Gastroesophageal sphincter (tissue), 4 donors: ENCODE measurements at regions not wholly inside any gene's neighbourhood (a gene's known extent, or its start where the extent isn't known, plus 50 kb on each side); places are given as distances from the start of the nearest gene placed in this dataset.

Source experiments
- ATAC-seq: fragments of 150-250 bp; one replicate; pipeline ENCODE4 v1.9.1; 2016; ENCODE audit warnings: mild to moderate bottlenecking, moderate library complexity
- H3K27ac ChIP-seq, 4 donors: fragments of 200-600 bp; sonication (generic) in 3 of 4; 1 replicate in 3 of 4; 2 replicates in 1 of 4; pipeline ENCODE4 v1.5.1; 2016 to 2019
- H3K27me3 ChIP-seq: fragments of 200-600 bp; sonication (generic); one replicate; pipeline ENCODE4 v1.5.1; 2019
- H3K36me3 ChIP-seq, 2 donors: fragments of 200-600 bp; sonication (generic); one replicate each; pipeline ENCODE4 v1.5.1; 2019; ENCODE audit warnings: control low read depth in 1 of 2
- H3K4me1 ChIP-seq, 3 donors: fragments of 200-600 bp; sonication (generic); 1 replicate in 2 of 3; 2 replicates in 1 of 3; pipeline ENCODE4 v1.5.1; 2016 to 2019; ENCODE audit warnings: control low read depth in 2 of 3
- H3K4me3 ChIP-seq, 2 donors: fragments of 200-600 bp; sonication (generic); one replicate each; pipeline ENCODE4 v1.5.1; 2019; ENCODE audit warnings: mild to moderate bottlenecking in 1 of 2, moderate library complexity in 1 of 2
- H3K9me3 ChIP-seq, 3 donors: fragments of 200-600 bp; sonication (generic); one replicate each; pipeline ENCODE4 v1.5.1; 2017 to 2019; ENCODE audit warnings: control low read depth in 2 of 3
- CTCF ChIP-seq, 4 experiments: fragments of 200-600 bp in 2 of 4; fragments of 450-650 bp in 2 of 4; sonication (generic) in 1 of 4; IDR thresholded peaks; one replicate each; pipeline ENCODE4 v1.5.1; 2017 to 2019; ENCODE audit warnings: antibody characterized with exemption in 4 of 4, mild to moderate bottlenecking in 2 of 4, moderate library complexity in 2 of 4
- EP300 ChIP-seq: sonication (generic); formaldehyde crosslinking; IDR thresholded peaks from one replicate; pipeline ENCODE4 v1.6.1; 2017; ENCODE audit warnings: antibody characterized with exemption, mild to moderate bottlenecking
- POLR2A ChIP-seq, 2 donors: fragments of 450-650 bp; IDR thresholded peaks; one replicate each; pipeline ENCODE4 v1.6.1; 2017; ENCODE audit warnings: antibody characterized with exemption in 2 of 2, mild to moderate bottlenecking in 2 of 2, moderate library complexity in 1 of 2
- POLR2AphosphoS5 ChIP-seq: sonication (generic); formaldehyde crosslinking; IDR thresholded peaks from one replicate; pipeline ENCODE4 v1.6.1; 2017; ENCODE audit warnings: antibody characterized with exemption
- WGBS, 2 donors: methylation state at CpG; one replicate each; pipeline ENCODE4 v1.1.5; 2018; ENCODE audit warnings: low coverage in 1 of 2; 5-methylcytosine and 5-hydroxymethylcytosine counted together

GRCh38 chr18:10371165-10371564, 83.3 kb upstream of the APCDD1 start:
- Histone ChIP-seq H3K27me3 (no peaks in the 10 kb centered on the region), H3K4me1 (no peaks in the 10 kb centered on the region), H3K9me3 (no peaks in the 10 kb centered on the region), H3K4me3 (no peak overlapping the region), H3K27ac (no peak overlapping the region), H3K36me3 (no peaks in the 10 kb centered on the region)
- TF ChIP-seq EP300 (no peak), POLR2A (IDR thresholded peaks at IDR 0.05) (no peak), CTCF (IDR thresholded peaks at IDR 0.05) (no peak)
- ATAC-seq: no peak
- 87% methylated on average over 3 of the region's 3 CpGs for WGBS, 2 donors

GRCh38 chr18:10374195-10374594, 80.2 kb upstream of the APCDD1 start:
- 88 to 96% methylated on average over 3 to 4 of the region's 10 CpGs for WGBS, 2 donors
- H3K9me3 ChIP-seq: no peaks in the 10 kb centered on the region
- no peak for ATAC-seq
- no peaks in the 10 kb centered on the region for H3K36me3 ChIP-seq
- H3K4me3 ChIP-seq: no peak overlapping the region
- H3K27me3 ChIP-seq: peaks cover 14% of the 10 kb centered on the region
- H3K27ac ChIP-seq: no peak overlapping the region
- H3K4me1 ChIP-seq: no peaks in the 10 kb centered on the region
- TF ChIP-seq POLR2A (IDR thresholded peaks at IDR 0.05): no peak
- TF ChIP-seq CTCF (IDR thresholded peaks at IDR 0.05): no peak
- no peak for TF ChIP-seq EP300
- TF ChIP-seq POLR2AphosphoS5: no peak

DNA sequence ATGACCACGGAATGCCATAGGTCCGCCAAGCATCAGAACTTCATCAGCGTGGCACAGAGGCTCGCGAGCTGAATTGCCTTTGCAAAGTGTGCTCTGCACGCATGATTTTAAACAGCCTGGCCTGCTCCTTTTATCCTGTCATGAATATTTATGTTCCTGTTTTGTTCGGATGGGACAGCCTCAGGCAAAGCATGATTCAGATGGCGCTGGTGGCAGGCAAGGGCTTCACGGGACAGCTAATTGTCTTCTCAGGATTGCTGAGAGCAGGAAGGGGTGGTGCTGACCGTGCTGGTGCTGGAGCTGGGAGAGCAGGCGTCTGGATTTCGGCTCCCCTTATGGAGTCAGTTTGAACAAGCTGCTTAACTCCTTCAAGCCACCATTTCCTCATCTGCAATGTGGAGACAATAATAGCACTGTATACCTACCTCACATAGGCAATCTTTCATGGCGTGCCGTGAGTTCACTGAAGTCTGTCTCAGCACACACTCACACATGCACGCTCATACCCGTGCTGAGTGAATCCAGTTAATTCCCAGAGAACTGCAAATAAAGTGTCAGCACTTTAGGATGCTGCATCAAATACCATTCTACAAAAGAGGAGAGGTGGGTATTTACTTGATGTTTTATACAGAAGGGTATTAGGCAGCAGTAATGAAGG, 79.7 kb upstream of the APCDD1 start:
- no peaks in the 10 kb centered on the region for H3K36me3 ChIP-seq
- WGBS, 2 donors: 74 to 83% methylated on average over 6 of the region's 16 CpGs
- H3K27ac ChIP-seq: no peak overlapping the region
- H3K9me3 ChIP-seq: no peaks in the 10 kb centered on the region
- ATAC-seq: no peak
- no peaks in the 10 kb centered on the region for H3K4me1 ChIP-seq
- TF ChIP-seq POLR2AphosphoS5 (no peak), POLR2A (IDR thresholded peaks at IDR 0.05) (no peak), CTCF (IDR thresholded peaks at IDR 0.05) (no peak), EP300 (no peak)
- no peak overlapping the region for H3K4me3 ChIP-seq
- peaks cover 14% of the 10 kb centered on the region for H3K27me3 ChIP-seq

DNA sequence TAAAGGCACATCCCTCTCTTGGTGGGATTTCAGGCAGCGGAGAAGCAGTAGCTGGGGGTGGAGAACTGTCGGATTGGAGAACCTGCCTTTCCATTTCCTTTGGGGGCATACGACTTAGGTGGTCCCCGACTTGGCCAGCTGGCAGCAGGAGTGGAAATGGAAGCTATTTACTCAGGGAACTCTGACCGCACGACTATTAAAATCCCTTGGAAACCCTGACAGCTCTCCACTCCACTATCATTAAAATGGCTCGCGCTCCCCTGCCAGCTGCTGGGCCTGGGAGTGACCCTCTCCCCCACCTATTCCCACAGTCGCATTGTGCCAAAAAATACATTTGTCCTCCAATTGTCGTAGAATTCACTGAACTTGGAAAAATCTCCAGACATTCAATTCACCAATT, 77.7 kb upstream of the APCDD1 start:
- 46 to 76% methylated on average over 4 to 8 of the region's 10 CpGs for WGBS, 2 donors
- ATAC-seq: no peak
- Histone ChIP-seq H3K36me3 (no peaks in the 10 kb centered on the region), H3K27ac (no peak overlapping the region), H3K4me1 (no peaks in the 10 kb centered on the region), H3K27me3 (peaks cover 14% of the 10 kb centered on the region), H3K4me3 (no peak overlapping the region), H3K9me3 (no peaks in the 10 kb centered on the region)
- TF ChIP-seq POLR2AphosphoS5 (no peak), CTCF (IDR thresholded peaks at IDR 0.05) (no peak), EP300 (no peak)

DNA sequence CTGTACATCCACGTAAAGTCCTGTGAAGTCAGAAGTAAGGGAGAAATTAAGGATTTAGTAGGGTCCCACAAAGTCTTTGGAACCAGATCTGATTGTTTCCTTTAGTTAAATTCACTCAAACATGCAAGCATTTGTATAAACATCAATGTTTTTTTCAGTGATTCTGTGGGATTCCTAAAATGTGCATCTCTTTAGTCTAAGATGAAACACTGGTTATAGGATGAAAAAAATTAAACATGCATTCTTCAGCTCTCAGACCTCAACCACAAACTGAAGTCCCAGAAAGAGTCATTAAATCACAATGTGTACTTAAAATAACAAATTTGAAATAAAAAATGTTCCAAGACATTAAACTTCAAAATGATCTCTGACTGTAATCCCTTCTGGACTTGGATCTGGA, 76.5 kb upstream of the APCDD1 start:
- no peaks in the 10 kb centered on the region for H3K9me3 ChIP-seq
- WGBS, 2 donors: 100% methylated on average over 1 of the region's 1 CpG; no CpG with 5 or more reads in 1 of the 2 donors
- peaks cover 14% of the 10 kb centered on the region for H3K27me3 ChIP-seq
- TF ChIP-seq CTCF (IDR thresholded peaks at IDR 0.05): no peak
- no peak for TF ChIP-seq EP300
- TF ChIP-seq POLR2A (IDR thresholded peaks at IDR 0.05): no peak
- TF ChIP-seq POLR2AphosphoS5: no peak
- H3K4me3 ChIP-seq: no peak overlapping the region
- H3K36me3 ChIP-seq: no peaks in the 10 kb centered on the region
- H3K27ac ChIP-seq: no peak overlapping the region
- H3K4me1 ChIP-seq: no peaks in the 10 kb centered on the region
- no peak for ATAC-seq
